GM23338 (cell line): ENCODE measurements at regions not wholly inside any gene's neighbourhood (a gene's known extent, or its start where the extent isn't known, plus 50 kb on each side); places are given as distances from the start of the nearest gene placed in this dataset.

ENCODE experiments used
- ATAC-seq: fragments of 200-7000 bp; cut with Tn5 transposase; 3 replicates; pipeline ENCODE4 v1.9.1; 2020
- DNase-seq: peaks from one replicate; pipeline ENCODE4 v3.0.0-alpha.2; 2015; ENCODE audit warnings: low spot score
- H2AFZ ChIP-seq: fragments of 200-600 bp; sonication (generic); 2 replicates; pipeline ENCODE4 v1.8.0; 2016; ENCODE audit warnings: antibody characterized with exemption, mild to moderate bottlenecking, moderate library complexity
- H3F3A ChIP-seq: fragments of 200-600 bp; sonication (generic); replicated peaks from 2 replicates; pipeline ENCODE4 v1.8.0; 2017; ENCODE audit warnings: antibody characterized with exemption, mixed run types, low read depth
- H3K27ac ChIP-seq: fragments of 200-600 bp; sonication (generic); 2 replicates; pipeline ENCODE4 v1.6.1; 2016; ENCODE audit warnings: low read depth
- H3K27me3 ChIP-seq: fragments of 200-600 bp; sonication (generic); 2 replicates; pipeline ENCODE4 v1.8.0; 2016; ENCODE audit warnings: mild to moderate bottlenecking, mixed run types, moderate library complexity; ENCODE audit not compliant: insufficient read depth
- H3K36me3 ChIP-seq: fragments of 200-600 bp; sonication (generic); 2 replicates; pipeline ENCODE4 v1.8.0; 2016; ENCODE audit warnings: mild to moderate bottlenecking; ENCODE audit not compliant: insufficient read depth
- H3K4me1 ChIP-seq: fragments of 200-600 bp; sonication (generic); 2 replicates; pipeline ENCODE4 v1.8.0; 2016; ENCODE audit warnings: mild to moderate bottlenecking, moderate library complexity; ENCODE audit not compliant: insufficient read depth
- H3K4me2 ChIP-seq: fragments of 200-600 bp; sonication (generic); 2 replicates; pipeline ENCODE4 v1.7.1; 2017; ENCODE audit warnings: mixed run types
- H3K4me3 ChIP-seq: fragments of 200-600 bp; sonication (generic); 2 replicates; pipeline ENCODE4 v1.6.1; 2016; ENCODE audit warnings: mixed run types
- H3K79me2 ChIP-seq: fragments of 200-600 bp; sonication (generic); replicated peaks from 2 replicates; pipeline ENCODE4 v1.8.0; 2017; ENCODE audit warnings: mild to moderate bottlenecking; ENCODE audit not compliant: insufficient read depth
- H3K9me2 ChIP-seq: fragments of 200-600 bp; sonication (generic); 2 replicates; pipeline ENCODE4 v1.8.0; 2017; ENCODE audit not compliant: insufficient read depth
- H4K20me1 ChIP-seq: fragments of 200-600 bp; sonication (generic); replicated peaks from 2 replicates; pipeline ENCODE4 v1.8.0; 2017; ENCODE audit warnings: mild to moderate bottlenecking; ENCODE audit not compliant: insufficient read depth
- H3K27ac Mint-ChIP-seq: 2 replicates; pipeline ENCODE4 v1.8.0; 2020; ENCODE audit warnings: inconsistent platforms, mild to moderate bottlenecking, moderate library complexity, mixed read lengths
- H3K27me3 Mint-ChIP-seq: 3 replicates; pipeline ENCODE4 v1.8.0; 2022; ENCODE audit warnings: low read depth, mild to moderate bottlenecking, moderate library complexity, mixed read lengths, inconsistent platforms; ENCODE audit not compliant: insufficient read depth, poor library complexity
- H3K36me3 Mint-ChIP-seq: 3 replicates; pipeline ENCODE4 v1.8.0; 2021; ENCODE audit warnings: low read depth, mild to moderate bottlenecking, inconsistent platforms, moderate library complexity, mixed read lengths
- H3K4me1 Mint-ChIP-seq: 3 replicates; pipeline ENCODE4 v1.8.0; 2020; ENCODE audit warnings: mild to moderate bottlenecking, inconsistent platforms, mixed read lengths
- H3K4me3 Mint-ChIP-seq: 3 replicates; pipeline ENCODE4 v1.8.0; 2021; ENCODE audit warnings: moderate library complexity, mild to moderate bottlenecking, inconsistent platforms, mixed read lengths
- H3K9me3 Mint-ChIP-seq: 3 replicates; pipeline ENCODE4 v1.8.0; 2020; ENCODE audit warnings: moderate library complexity, mild to moderate bottlenecking, inconsistent platforms, mixed read lengths
- CREB1 ChIP-seq: fragments of 250-450 bp; sonication (Bioruptor Pico); IDR thresholded peaks from 2 replicates; pipeline ENCODE4 v1.5.0; 2020; ENCODE audit warnings: low read depth, mild to moderate bottlenecking, moderate library complexity
- CTCF ChIP-seq, 2 experiments: fragments of 200-600 bp in 1 of 2; sonication (generic) in 1 of 2; conservative IDR thresholded peaks; 2 replicates each; pipeline versions ENCODE4 v1.5.1 to v1.6.1; 2016 to 2017; ENCODE audit warnings: antibody characterized with exemption in 2 of 2, low read depth in 2 of 2, mild to moderate bottlenecking in 2 of 2, moderate library complexity in 1 of 2
- ETS1 ChIP-seq: IDR thresholded peaks from 2 replicates; pipeline ENCODE4 v1.6.1; 2016; ENCODE audit warnings: antibody characterized with exemption
- EZH2 ChIP-seq: fragments of 200-600 bp; sonication (generic); IDR thresholded peaks from one replicate; pipeline ENCODE4 v1.8.0; 2017; ENCODE audit warnings: antibody characterized with exemption, mild to moderate bottlenecking, low read depth; ENCODE audit not compliant: unreplicated experiment
- EZH2phosphoT487 ChIP-seq: fragments of 200-600 bp; sonication (generic); IDR thresholded peaks from one replicate; pipeline ENCODE4 v1.8.1; 2018; ENCODE audit warnings: antibody characterized with exemption; ENCODE audit not compliant: unreplicated experiment
- JUNB ChIP-seq: IDR thresholded peaks from one replicate; pipeline ENCODE4 v1.6.1; 2016; ENCODE audit warnings: antibody characterized with exemption; ENCODE audit not compliant: unreplicated experiment
- NANOG ChIP-seq: IDR thresholded peaks from 2 replicates; pipeline ENCODE4 v1.6.1; 2016; ENCODE audit warnings: antibody characterized with exemption, borderline replicate concordance
- POLR2AphosphoS5 ChIP-seq: IDR thresholded peaks from 2 replicates; pipeline ENCODE4 v1.6.1; 2016; ENCODE audit warnings: antibody characterized with exemption, low read depth
- REST ChIP-seq: IDR thresholded peaks from one replicate; pipeline ENCODE4 v1.6.1; 2018; ENCODE audit warnings: antibody characterized with exemption; ENCODE audit not compliant: unreplicated experiment
- STAT1 ChIP-seq: IDR thresholded peaks from one replicate; pipeline ENCODE4 v1.6.1; 2016; ENCODE audit warnings: antibody characterized with exemption; ENCODE audit not compliant: unreplicated experiment
- ZNF114 ChIP-seq: fragments of 250-450 bp; sonication (Bioruptor Pico); IDR thresholded peaks from 2 replicates; pipeline ENCODE4 v1.5.0; 2020; ENCODE audit warnings: mild to moderate bottlenecking, moderate library complexity
- ZNF331 ChIP-seq: fragments of 250-450 bp; sonication (Bioruptor Pico); IDR thresholded peaks from 2 replicates; pipeline ENCODE4 v1.5.0; 2020; ENCODE audit warnings: low read depth, mild to moderate bottlenecking, moderate library complexity
- ZNF462 ChIP-seq: fragments of 250-450 bp; sonication (Bioruptor Pico); IDR thresholded peaks from 2 replicates; pipeline ENCODE4 v1.5.0; 2020; ENCODE audit warnings: mild to moderate bottlenecking, moderate library complexity

GRCh38 chr4:32455231-32455630 lies 1735.1 kb downstream of the PCDH7 start:
- ATAC-seq = no peak
- Mint-ChIP-seq H3K9me3 (0 out of 3 replicates have a peak, but pooled peaks cover 7% of the 10 kb centered on the region), H3K36me3 (peaks cover 3% of the 10 kb centered on the region; the same call in 1 of the 3 replicates), H3K27me3 (no peaks in the 10 kb centered on the region), H3K27ac (no peak overlapping the region), H3K4me1 (no peaks in the 10 kb centered on the region), H3K4me3 (no peak overlapping the region)
- no peak overlapping the region for H3K4me2 ChIP-seq
- no peak for DNase-seq
- no peaks in the 10 kb centered on the region for H3F3A ChIP-seq
- H3K27me3 ChIP-seq = no peaks in the 10 kb centered on the region
- H3K27ac ChIP-seq = no peak overlapping the region
- H4K20me1 ChIP-seq = no peaks in the 10 kb centered on the region
- TF ChIP-seq REST (no peak), CTCF (conservative IDR thresholded peaks at IDR 0.05; ENCODE audit: low read depth in 2 of 2) (no peak), EZH2phosphoT487 (no peak), ZNF462 (CRISPR knock-in tag) (no peak), ZNF114 (CRISPR knock-in tag) (no peak), POLR2AphosphoS5 (no peak), ZNF331 (CRISPR knock-in tag) (no peak), CREB1 (CRISPR knock-in tag) (no peak), EZH2 (no peak), STAT1 (no peak), NANOG (no peak), ETS1 (no peak), JUNB (no peak)
- H3K9me2 ChIP-seq = no peaks in the 10 kb centered on the region
- no peak overlapping the region for H3K4me3 ChIP-seq
- H3K36me3 ChIP-seq = no peaks in the 10 kb centered on the region
- H3K4me1 ChIP-seq = no peaks in the 10 kb centered on the region
- H2AFZ ChIP-seq = no peak overlapping the region
- H3K79me2 ChIP-seq = no peaks in the 10 kb centered on the region
